HUDEP-2 (cell line): ENCODE measurements at regions not wholly inside any gene's neighbourhood (a gene's known extent, or its start where the extent isn't known, plus 50 kb on each side); places are given as distances from the start of the nearest gene placed in this dataset.

ENCODE experiments used
- DNase-seq, 76 experiments: peaks; one replicate each; lab custom pipeline; 2025; ENCODE audit not compliant: unreplicated experiment in 76 of 76; lab: John Stamatoyannopoulos, UW

- no peak for DNase-seq
These were observed 178.9 kb downstream of the URI1 start for GRCh38 chr19:30120860-30121484.

- DNase-seq = no peak
These were observed 180.4 kb downstream of the URI1 start for GRCh38 chr19:30122431-30122830.

GRCh38 chr19:30123119-30123518, 181.1 kb downstream of the URI1 start:
- DNase-seq = no peak

GRCh38 chr19:30123611-30124010, 181.6 kb downstream of the URI1 start:
- DNase-seq = no peak

GRCh38 chr19:30128211-30128610, 186.2 kb downstream of the URI1 start:
- no peak for DNase-seq

GRCh38 chr19:30130356-30131122, 188.5 kb downstream of the URI1 start:
- no peak for DNase-seq

GRCh38 chr19:30131246-30131645, 189.2 kb downstream of the URI1 start:
- no peak for DNase-seq

- DNase-seq = no peak
These were observed 189.8 kb downstream of the URI1 start for GRCh38 chr19:30131722-30132291.

- DNase-seq = no peak
These were observed 190.5 kb downstream of the URI1 start for GRCh38 chr19:30132343-30133075.

- no peak for DNase-seq
These were observed 191.8 kb downstream of the URI1 start for GRCh38 chr19:30133803-30134202.

- DNase-seq = no peak
These were observed 193.2 kb downstream of the URI1 start for GRCh38 chr19:30135093-30135757.

GRCh38 chr19:30135797-30136196, 193.8 kb downstream of the URI1 start:
- DNase-seq = no peak

GRCh38 chr19:30136611-30137195, 194.7 kb downstream of the URI1 start:
- no peak for DNase-seq

- no peak for DNase-seq
These were observed 195.7 kb downstream of the URI1 start for GRCh38 chr19:30137747-30138146.

GRCh38 chr19:30144242-30144758, 202.3 kb downstream of the URI1 start:
- DNase-seq = no peak

GRCh38 chr19:30144802-30145201, 202.8 kb downstream of the URI1 start:
- no peak for DNase-seq

GRCh38 chr19:30145467-30145866, 203.4 kb downstream of the URI1 start:
- DNase-seq = no peak

- no peak for DNase-seq
These were observed 204.3 kb downstream of the URI1 start for GRCh38 chr19:30146346-30146745.

- no peak for DNase-seq
These were observed 206.2 kb downstream of the URI1 start for GRCh38 chr19:30148039-30148790.

- no peak for DNase-seq
These were observed 206.8 kb downstream of the URI1 start for GRCh38 chr19:30148803-30149202.
